ENCODE measurements at regions not wholly inside any gene's neighbourhood (a gene's known extent, or its start where the extent isn't known, plus 50 kb on each side); places are given as distances from the start of the nearest gene placed in this dataset.
"Not testable (repeated sequence)": the region's sequence is repeated elsewhere in the genome, so short reads cannot be mapped to it uniquely, and the experiment has no call there.

GRCh38 chr15:31503758-31504461, 177.3 kb downstream of the KLF13 start:
- intact Hi-C loops (cut with DNase I; ENCODE audit: low total_unique reads), result no loop called here
- Histone ChIP-seq H3K9me3 (no peaks in the 10 kb centered on the region), H3K27me3 (no peaks in the 10 kb centered on the region), H3K27ac (no peak overlapping the region), H3K4me1 (peaks cover 0 to 2% (median under 1%) of the 10 kb centered on the region in 4 donors), H3K36me3 (no peaks in the 10 kb centered on the region), H3K4me3 (no peak overlapping the region)
- TF ChIP-seq POLR2A (IDR thresholded peaks at IDR 0.05) (no peak), POLR2AphosphoS5 (IDR thresholded peaks at IDR 0.05) (no peak), EP300 (IDR thresholded peaks at IDR 0.05; ENCODE audit: low read depth) (no peak), CTCF (IDR thresholded peaks at IDR 0.05) (no peak)
- no peak for DNase-seq
- WGBS, 2 donors (ENCODE audit: low coverage in 1 of 2), result 79 to 91% methylated on average over 6 to 17 of the region's 17 CpGs
- in situ Hi-C loops (cut with MboI; ENCODE audit: low pct_ligation_motif_present in 1 of 4, low pct_unique_long_range_greater_than_20kb in 1 of 4, low sequenced_read_pairs in 3 of 4), result no loop called here

GRCh38 chr15:31504462-31504839, 177.8 kb downstream of the KLF13 start:
- Histone ChIP-seq H3K4me3 (no peak overlapping the region), H3K9me3 (no peaks in the 10 kb centered on the region), H3K27ac (no peak overlapping the region), H3K27me3 (no peaks in the 10 kb centered on the region), H3K4me1 (no peaks in the 10 kb centered on the region), H3K36me3 (no peaks in the 10 kb centered on the region)
- WGBS, 2 donors (ENCODE audit: low coverage in 1 of 2), result 75% methylated on average over 7 of the region's 7 CpGs; no CpG with 5 or more reads in 1 of the 2 donors
- in situ Hi-C loops (cut with MboI; ENCODE audit: low pct_ligation_motif_present in 1 of 4, low pct_unique_long_range_greater_than_20kb in 1 of 4, low sequenced_read_pairs in 3 of 4), result no loop called here
- no peak for DNase-seq
- intact Hi-C loops (cut with DNase I; ENCODE audit: low total_unique reads), result no loop called here
- TF ChIP-seq EP300 (IDR thresholded peaks at IDR 0.05; ENCODE audit: low read depth) (no peak), POLR2A (IDR thresholded peaks at IDR 0.05) (no peak), POLR2AphosphoS5 (IDR thresholded peaks at IDR 0.05) (no peak), CTCF (IDR thresholded peaks at IDR 0.05) (no peak)

- WGBS, 2 donors (ENCODE audit: low coverage in 1 of 2), result 70 to 100% methylated on average over 1 to 5 of the region's 5 CpGs
- intact Hi-C loops (cut with DNase I; ENCODE audit: low total_unique reads); in situ Hi-C loops (cut with MboI; ENCODE audit: low pct_ligation_motif_present in 1 of 4, low pct_unique_long_range_greater_than_20kb in 1 of 4, low sequenced_read_pairs in 3 of 4); DNase-seq; H3K4me3 ChIP-seq; H3K27ac ChIP-seq; H3K36me3 ChIP-seq; H3K4me1 ChIP-seq; H3K27me3 ChIP-seq; H3K9me3 ChIP-seq: not testable (repeated sequence)
Observed at GRCh38 chr15:31507573-31507972, 180.9 kb downstream of the KLF13 start.

DNA sequence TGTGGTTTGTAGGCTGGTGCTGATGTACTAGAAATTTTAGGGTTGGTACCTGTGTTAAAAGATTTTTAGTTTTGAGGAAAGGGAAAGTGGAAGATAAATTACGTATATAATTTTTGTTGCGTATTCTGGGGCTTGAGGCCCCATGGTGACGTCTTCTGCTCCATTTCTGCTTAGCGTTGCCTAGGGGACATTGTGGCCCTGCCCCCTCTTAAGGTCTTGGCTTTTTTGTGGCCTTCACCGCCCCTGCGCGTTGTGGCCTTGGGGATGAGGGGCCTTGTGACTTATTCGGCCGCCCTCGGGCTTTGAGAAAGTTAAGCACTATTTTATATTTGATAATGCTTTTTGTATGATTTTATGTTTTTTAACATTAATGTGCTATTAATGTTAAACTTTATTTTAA, 182.0 kb downstream of the KLF13 start:
- H3K9me3 ChIP-seq, result no peaks in the 10 kb centered on the region
- TF ChIP-seq CTCF (IDR thresholded peaks at IDR 0.05), result no peak
- no peak for TF ChIP-seq EP300 (IDR thresholded peaks at IDR 0.05; ENCODE audit: low read depth)
- no peak for TF ChIP-seq POLR2A (IDR thresholded peaks at IDR 0.05)
- TF ChIP-seq POLR2AphosphoS5 (IDR thresholded peaks at IDR 0.05), result no peak
- no peaks in the 10 kb centered on the region for H3K36me3 ChIP-seq
- no peaks in the 10 kb centered on the region for H3K27me3 ChIP-seq
- in situ Hi-C loops (cut with MboI; ENCODE audit: low pct_ligation_motif_present in 1 of 4, low pct_unique_long_range_greater_than_20kb in 1 of 4, low sequenced_read_pairs in 3 of 4) (no loop called here), intact Hi-C loops (cut with DNase I; ENCODE audit: low total_unique reads) (no loop called here)
- 93 to 100% methylated on average over 3 to 10 of the region's 10 CpGs for WGBS, 2 donors (ENCODE audit: low coverage in 1 of 2)
- no peak overlapping the region for H3K27ac ChIP-seq
- H3K4me3 ChIP-seq, result no peak overlapping the region
- peaks cover 0 to 4% (median 0%) of the 10 kb centered on the region in 4 donors for H3K4me1 ChIP-seq
- DNase-seq, result no peak

- H3K27me3 ChIP-seq, result no peaks in the 10 kb centered on the region
- DNase-seq, result no peak
- H3K36me3 ChIP-seq, result no peaks in the 10 kb centered on the region
- peaks cover 0 to 4% (median 0%) of the 10 kb centered on the region in 4 donors for H3K4me1 ChIP-seq
- TF ChIP-seq EP300 (IDR thresholded peaks at IDR 0.05; ENCODE audit: low read depth) (no peak), CTCF (IDR thresholded peaks at IDR 0.05) (no peak), POLR2A (IDR thresholded peaks at IDR 0.05) (no peak)
- H3K9me3 ChIP-seq, result no peaks in the 10 kb centered on the region
- 76 to 85% methylated on average over 9 to 11 of the region's 11 CpGs for WGBS, 2 donors (ENCODE audit: low coverage in 1 of 2)
- no peak overlapping the region for H3K27ac ChIP-seq
- intact Hi-C loops (cut with DNase I; ENCODE audit: low total_unique reads) (no loop called here), in situ Hi-C loops (cut with MboI; ENCODE audit: low pct_ligation_motif_present in 1 of 4, low pct_unique_long_range_greater_than_20kb in 1 of 4, low sequenced_read_pairs in 3 of 4) (no loop called here)
- no peak overlapping the region for H3K4me3 ChIP-seq
Observed at GRCh38 chr15:31510057-31510456, 183.4 kb downstream of the KLF13 start.

All from transverse colon (tissue), 4 donors.